ENCODE measurements at regions not wholly inside any gene's neighbourhood (a gene's known extent, or its start where the extent isn't known, plus 50 kb on each side); places are given as distances from the start of the nearest gene placed in this dataset.
A peak's percentile ranks its signal among the peaks of the same experiment; 100 is the strongest.

- TF ChIP-seq CTCF (conservative IDR thresholded peaks at IDR 0.05; ENCODE audit: low read length), result no peak
- peak overlapping the region; percentile 55 for H3K4me3 ChIP-seq (ENCODE audit: low read length)
- peak; percentile 62 for DNase-seq (ENCODE audit: low read depth)
Observed at GRCh38 chr11:112881461-112881860, 79.8 kb upstream of the NCAM1 start.

GRCh38 chr11:112882494-112883381 lies 78.5 kb upstream of the NCAM1 start:
- TF ChIP-seq CTCF (conservative IDR thresholded peaks at IDR 0.05; ENCODE audit: low read length), result no peak
- H3K4me3 ChIP-seq (ENCODE audit: low read length), result no peak overlapping the region
- DNase-seq (ENCODE audit: low read depth), result no peak

GRCh38 chr11:112884012-112884767 lies 77.0 kb upstream of the NCAM1 start:
- no peak overlapping the region for H3K4me3 ChIP-seq (ENCODE audit: low read length)
- DNase-seq (ENCODE audit: low read depth), result peak; percentile 23
- no peak for TF ChIP-seq CTCF (conservative IDR thresholded peaks at IDR 0.05; ENCODE audit: low read length)

- TF ChIP-seq CTCF (conservative IDR thresholded peaks at IDR 0.05; ENCODE audit: low read length), result no peak
- no peak for DNase-seq (ENCODE audit: low read depth)
- H3K4me3 ChIP-seq (ENCODE audit: low read length), result no peak overlapping the region
Observed at GRCh38 chr11:112885744-112886433, 75.3 kb upstream of the NCAM1 start.

- TF ChIP-seq CTCF (conservative IDR thresholded peaks at IDR 0.05; ENCODE audit: low read length), result no peak
- no peak for DNase-seq (ENCODE audit: low read depth)
- H3K4me3 ChIP-seq (ENCODE audit: low read length), result no peak overlapping the region
Observed at GRCh38 chr11:112886434-112887370, 74.5 kb upstream of the NCAM1 start.

GRCh38 chr11:112889446-112889845 lies 71.8 kb upstream of the NCAM1 start:
- DNase-seq (ENCODE audit: low read depth), result no peak
- no peak for TF ChIP-seq CTCF (conservative IDR thresholded peaks at IDR 0.05; ENCODE audit: low read length)
- no peak overlapping the region for H3K4me3 ChIP-seq (ENCODE audit: low read length)

Measured in AG10803 (cell line).